ENCODE measurements at regions not wholly inside any gene's neighbourhood (a gene's known extent, or its start where the extent isn't known, plus 50 kb on each side); places are given as distances from the start of the nearest gene placed in this dataset.

DNA sequence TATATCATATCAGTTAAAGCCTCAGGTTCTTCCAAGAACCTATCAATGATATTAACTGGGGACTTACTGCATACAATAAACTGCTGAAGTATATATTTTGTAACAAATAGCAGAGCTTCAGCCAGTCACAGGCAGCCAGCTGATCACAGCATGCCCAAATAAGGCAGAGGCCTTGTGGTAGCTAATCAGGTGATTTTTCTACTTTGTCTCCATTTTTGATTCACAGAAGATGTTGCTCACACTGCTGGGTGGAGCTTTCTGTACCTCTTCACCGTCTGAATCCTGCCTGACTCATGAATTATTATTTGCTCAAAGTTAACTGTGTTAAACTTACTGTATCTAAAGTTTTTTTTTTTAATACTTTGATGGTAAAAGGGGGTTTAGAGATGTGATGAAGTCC, 357.4 kb downstream of the PSAT1 start:
- DNase-seq (ENCODE audit: insufficient read length, low spot score) (no peak), FAIRE-seq (no peak)

GRCh38 chr9:78663369-78663768, 366.4 kb downstream of the PSAT1 start:
- no peak for DNase-seq (ENCODE audit: insufficient read length, low spot score)
- FAIRE-seq = no peak

GRCh38 chr9:78664370-78664769, 367.4 kb downstream of the PSAT1 start:
- FAIRE-seq (no peak), DNase-seq (ENCODE audit: insufficient read length, low spot score) (no peak)

DNA sequence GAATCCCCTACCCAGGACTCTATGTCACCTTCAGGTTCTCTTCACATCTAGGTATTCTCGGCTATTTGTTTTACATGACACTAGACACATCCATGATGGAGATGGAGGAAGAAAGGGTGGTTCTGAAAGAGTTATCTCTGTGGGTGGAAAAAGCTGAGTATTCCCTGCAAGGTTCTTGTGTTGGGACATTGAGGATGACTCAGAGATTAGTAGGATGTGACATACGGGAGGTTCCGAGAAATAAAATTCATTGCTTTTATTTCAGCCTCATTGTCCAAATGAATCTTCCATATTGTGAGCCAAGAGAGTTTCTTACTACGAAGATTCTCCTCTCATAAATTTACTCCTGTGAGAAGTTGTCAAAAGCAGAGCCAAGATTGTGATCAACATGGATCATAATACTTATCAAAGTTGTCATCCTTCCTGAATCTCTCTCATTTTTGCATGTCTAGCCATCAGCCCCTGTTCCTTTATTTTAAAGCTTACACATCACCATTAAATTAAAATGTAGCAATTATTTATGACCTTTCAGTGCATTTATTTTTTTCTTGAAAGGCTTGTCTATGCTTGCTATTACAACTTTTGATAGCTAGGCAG, 370.0 kb downstream of the PSAT1 start:
- FAIRE-seq = no peak

DNA sequence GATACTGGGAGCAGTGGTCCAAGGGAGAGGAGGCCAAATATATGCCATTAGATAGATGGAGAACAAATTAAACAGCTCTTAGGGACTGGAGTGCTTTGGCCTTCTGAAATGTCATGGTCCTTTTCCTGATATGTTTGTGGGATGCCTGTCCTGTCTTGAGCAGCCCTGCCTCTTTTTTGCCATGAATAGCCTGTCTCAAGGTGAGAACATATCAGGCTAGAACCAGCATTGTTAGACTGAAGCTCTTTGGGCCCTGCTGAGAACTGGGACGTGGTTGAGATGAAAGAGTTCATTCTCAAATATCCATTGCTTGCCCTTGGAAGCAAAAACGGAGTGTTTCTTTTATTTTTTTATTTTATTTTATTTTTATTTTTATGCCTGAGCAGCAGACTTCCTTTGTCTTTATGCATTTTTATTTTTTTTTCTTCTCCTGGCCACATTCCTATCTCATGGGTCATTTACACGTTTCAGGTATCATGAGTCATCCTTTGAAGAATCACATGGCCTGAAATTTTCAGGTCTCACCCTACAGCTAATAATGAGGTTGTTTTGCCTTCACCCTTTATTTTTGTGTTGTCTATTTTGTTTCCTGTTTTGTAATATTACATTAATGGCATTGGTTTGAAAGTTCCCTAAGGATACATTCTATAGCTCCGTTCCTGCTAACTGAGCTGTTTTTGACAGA, 371.4 kb downstream of the PSAT1 start:
- DNase-seq (ENCODE audit: insufficient read length, low spot score) = no peak
- no peak for FAIRE-seq

More for the DNA sequence above, 370.0 kb downstream of the PSAT1 start:
- DNase-seq (ENCODE audit: insufficient read length, low spot score) = no peak

- no peak for FAIRE-seq
- DNase-seq (ENCODE audit: insufficient read length, low spot score) = no peak
Measured at GRCh38 chr9:78669591-78669990, 372.7 kb downstream of the PSAT1 start.

DNA sequence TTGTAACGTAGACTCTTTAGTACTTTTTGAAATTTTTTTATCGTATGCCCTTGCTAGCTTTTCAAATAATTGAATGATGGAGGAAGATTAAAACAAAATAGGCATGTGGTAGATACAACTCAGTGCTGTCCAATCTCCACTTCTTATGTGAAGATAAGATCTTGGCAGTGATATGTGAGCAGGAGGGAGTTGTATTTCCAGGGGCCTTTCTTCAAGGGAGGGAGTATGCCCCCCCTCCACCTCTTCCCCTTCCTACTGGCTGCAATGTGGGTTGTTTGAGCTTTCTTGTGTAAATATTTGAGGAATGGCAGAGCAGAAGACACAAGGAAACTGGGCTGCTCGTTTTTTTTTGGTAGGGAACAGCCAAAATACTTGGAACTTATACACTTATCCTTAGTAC, 374.9 kb downstream of the PSAT1 start:
- FAIRE-seq = no peak

DNA sequence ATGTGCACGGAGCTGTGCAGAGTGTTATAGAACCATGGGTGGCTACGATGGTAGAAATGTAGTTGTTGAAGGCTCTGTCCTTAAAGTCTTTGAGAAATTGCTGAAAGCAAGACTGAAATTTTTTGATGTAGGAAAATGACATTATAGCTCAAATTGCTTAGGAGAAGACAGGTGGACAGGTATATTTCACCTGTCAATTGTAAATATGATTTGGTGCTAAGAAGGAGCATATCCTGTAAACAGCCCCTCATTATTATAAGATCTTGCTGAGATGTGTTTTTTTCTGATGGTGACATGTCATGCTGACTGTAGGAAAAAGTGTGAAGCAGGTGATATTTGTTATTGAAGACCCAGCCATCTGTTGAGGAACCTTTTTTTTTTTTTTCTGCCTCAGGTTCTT, 377.9 kb downstream of the PSAT1 start:
- FAIRE-seq (no peak), DNase-seq (ENCODE audit: insufficient read length, low spot score) (no peak)

More for the DNA sequence above, 374.9 kb downstream of the PSAT1 start:
- no peak for DNase-seq (ENCODE audit: insufficient read length, low spot score)

- DNase-seq (ENCODE audit: insufficient read length, low spot score) (no peak), FAIRE-seq (no peak)
Measured at GRCh38 chr9:78676009-78676408, 379.1 kb downstream of the PSAT1 start.

DNA sequence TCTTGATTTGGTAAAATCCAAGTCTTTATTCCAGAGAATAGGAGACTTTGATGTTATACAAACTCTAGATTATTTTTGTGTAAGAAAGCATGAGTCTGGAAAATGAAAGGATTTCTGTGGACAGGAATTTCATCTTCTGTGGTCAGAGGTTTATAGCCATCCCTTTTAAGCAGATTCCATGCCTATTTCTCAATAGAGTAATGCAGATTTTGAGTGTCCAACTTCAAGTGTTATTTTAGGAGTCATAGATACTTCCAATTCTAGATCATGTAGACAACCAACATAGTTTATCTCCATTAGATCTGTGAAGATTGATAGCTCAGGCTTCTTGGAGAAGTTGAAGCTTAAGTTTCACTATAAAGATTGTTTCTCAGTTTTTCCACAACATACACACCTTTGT, 379.7 kb downstream of the PSAT1 start:
- DNase-seq (ENCODE audit: insufficient read length, low spot score) = no peak

DNA sequence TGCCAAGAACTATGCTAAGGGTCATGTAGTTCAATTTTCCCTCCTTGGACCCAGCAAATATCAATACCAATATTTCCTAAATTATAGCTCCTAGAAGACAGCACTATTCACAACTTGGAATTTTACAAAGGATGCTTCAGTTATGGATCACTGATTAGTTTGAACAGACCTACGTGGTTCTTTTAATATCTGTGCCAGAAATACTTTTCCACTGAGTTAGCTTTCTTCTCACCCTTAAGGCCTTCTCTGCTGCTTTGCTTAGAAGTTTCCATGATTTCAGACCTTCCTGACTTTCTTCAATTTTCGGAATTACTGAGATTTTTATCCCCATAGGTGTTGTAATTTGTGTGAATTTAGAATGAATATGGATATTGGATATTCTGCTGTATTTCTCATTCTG, 380.4 kb downstream of the PSAT1 start:
- DNase-seq (ENCODE audit: insufficient read length, low spot score) (no peak), FAIRE-seq (no peak)

More for the DNA sequence above, 379.7 kb downstream of the PSAT1 start:
- FAIRE-seq = no peak

DNA sequence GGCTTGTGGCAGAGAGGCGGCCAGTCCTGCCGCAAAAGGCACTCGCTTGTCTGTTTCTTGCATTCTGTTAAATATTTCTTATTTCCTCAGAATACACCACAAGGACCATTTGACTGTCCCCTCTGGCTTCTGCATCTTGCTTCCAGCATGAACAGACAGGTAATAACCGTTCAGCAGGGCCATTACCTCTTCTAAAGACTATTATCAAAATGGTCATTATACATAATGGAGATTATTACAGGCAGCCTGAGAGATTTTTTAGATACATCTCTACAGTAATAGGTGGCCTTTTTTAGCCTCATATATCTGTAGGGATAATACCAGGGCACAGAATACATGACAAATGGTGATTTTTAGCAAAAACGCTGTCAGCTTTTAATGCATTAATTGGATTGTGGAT, 382.0 kb downstream of the PSAT1 start:
- no peak for DNase-seq (ENCODE audit: insufficient read length, low spot score)
- FAIRE-seq = no peak

DNA sequence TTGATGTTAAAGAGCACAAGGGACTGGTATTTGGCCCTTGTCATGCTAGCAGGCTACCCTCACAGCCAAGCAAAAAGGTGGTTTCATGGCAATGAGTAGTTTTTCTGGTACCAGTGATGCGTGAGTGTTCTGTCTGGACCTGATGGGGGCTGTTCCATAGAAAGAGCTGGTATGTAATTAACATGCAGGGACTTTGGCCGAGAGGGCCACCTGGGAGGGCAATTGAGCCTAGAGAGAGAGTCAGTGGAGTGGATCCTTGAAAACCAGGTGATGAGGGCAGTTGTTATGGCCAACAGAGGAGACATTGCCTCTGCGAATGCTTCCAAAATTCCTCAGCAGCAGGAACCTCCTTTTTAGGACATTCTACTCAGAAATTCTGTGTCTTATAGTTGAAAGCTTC, 383.3 kb downstream of the PSAT1 start:
- DNase-seq (ENCODE audit: insufficient read length, low spot score) (no peak), FAIRE-seq (no peak)

DNA sequence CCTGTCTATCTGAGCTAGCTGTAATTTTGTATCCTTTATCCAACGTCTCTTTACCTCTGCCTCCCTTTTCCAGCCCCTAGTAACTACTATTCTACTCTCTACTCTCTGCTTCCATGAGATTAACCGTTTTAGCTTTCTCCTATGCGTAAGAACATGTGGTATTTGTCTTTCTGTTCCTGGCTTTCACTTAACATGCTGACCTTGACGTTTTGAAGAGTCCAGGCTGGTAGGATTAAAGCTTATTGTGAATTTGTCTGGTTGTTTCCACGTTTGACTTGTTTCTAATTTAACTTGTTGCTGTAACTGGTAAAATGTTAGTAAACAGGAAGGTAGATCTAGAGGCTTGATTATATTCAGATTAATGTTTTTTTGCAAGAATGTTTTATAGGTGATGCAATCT, 385.3 kb downstream of the PSAT1 start:
- FAIRE-seq = no peak

GRCh38 chr9:78685471-78685870, 388.5 kb downstream of the PSAT1 start:
- FAIRE-seq = no peak

More for the DNA sequence above, 385.3 kb downstream of the PSAT1 start:
- DNase-seq (ENCODE audit: insufficient read length, low spot score) = no peak

DNA sequence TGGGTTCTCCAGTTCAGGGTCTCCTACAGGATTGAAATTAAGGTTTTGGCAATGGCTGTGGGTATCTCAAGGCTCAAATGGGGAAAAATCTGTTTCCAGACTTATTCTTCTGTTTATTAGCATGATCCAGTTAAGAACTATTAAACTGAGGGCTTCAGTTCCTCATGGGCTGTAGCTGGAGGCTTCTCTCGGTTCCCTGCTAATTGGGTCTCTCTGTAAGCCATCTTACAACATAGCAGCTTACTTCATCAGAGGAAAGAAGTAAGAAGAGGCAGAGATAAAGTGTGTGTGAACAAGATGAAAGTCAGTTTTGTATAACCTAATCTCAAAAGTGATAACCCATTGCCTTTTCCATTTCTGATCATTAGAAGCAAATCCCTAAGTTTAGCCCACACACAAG, 391.9 kb downstream of the PSAT1 start:
- no peak for DNase-seq (ENCODE audit: insufficient read length, low spot score)
- no peak for FAIRE-seq

More at GRCh38 chr9:78685471-78685870, 388.5 kb downstream of the PSAT1 start:
- no peak for DNase-seq (ENCODE audit: insufficient read length, low spot score)

DNA sequence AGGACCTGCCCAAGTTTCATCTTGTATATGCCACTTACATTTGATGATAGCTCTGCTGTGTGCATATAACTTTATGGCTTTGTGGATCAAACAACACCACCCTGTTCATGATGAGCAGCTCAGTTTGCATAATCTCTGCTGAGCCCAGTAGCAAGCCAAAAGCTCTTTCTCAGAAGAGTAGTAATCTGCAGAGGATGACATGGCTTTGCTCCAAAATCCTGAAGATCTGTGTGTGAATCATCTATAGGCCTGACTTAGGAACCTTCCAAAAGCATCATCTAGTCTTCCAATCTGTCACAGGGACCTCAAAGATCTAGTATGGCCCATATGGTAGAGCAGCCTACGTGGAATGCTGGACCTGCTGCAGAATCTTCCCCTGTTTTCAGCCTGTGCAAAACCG, 394.6 kb downstream of the PSAT1 start:
- FAIRE-seq = no peak
- DNase-seq (ENCODE audit: insufficient read length, low spot score) = no peak

- FAIRE-seq (no peak), DNase-seq (ENCODE audit: insufficient read length, low spot score) (no peak)
Measured at GRCh38 chr9:78692871-78693270, 395.9 kb downstream of the PSAT1 start.

DNA sequence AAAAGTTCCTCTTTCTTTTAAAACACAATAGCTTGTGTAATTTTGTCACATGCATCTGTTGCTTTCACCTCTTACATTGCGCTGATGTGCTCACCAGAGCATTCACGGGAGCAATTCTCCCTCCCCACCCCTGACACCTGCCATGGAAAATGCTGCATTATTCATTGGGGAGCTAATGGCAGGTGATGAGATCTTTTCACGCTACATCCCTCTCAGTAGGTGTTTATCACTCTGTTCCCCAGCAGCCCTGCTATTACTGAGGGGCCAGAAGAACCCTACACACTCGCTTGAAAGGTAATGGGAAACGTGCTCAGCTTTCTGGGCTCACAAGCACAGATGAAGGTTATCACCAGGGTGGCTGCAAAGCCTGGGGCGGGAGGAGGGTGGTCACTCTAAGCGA, 398.0 kb downstream of the PSAT1 start:
- FAIRE-seq = no peak

GRCh38 chr9:78695519-78695918, 398.6 kb downstream of the PSAT1 start:
- FAIRE-seq (no peak), DNase-seq (ENCODE audit: insufficient read length, low spot score) (no peak)

More for the DNA sequence above, 398.0 kb downstream of the PSAT1 start:
- DNase-seq (ENCODE audit: insufficient read length, low spot score) = no peak

DNA sequence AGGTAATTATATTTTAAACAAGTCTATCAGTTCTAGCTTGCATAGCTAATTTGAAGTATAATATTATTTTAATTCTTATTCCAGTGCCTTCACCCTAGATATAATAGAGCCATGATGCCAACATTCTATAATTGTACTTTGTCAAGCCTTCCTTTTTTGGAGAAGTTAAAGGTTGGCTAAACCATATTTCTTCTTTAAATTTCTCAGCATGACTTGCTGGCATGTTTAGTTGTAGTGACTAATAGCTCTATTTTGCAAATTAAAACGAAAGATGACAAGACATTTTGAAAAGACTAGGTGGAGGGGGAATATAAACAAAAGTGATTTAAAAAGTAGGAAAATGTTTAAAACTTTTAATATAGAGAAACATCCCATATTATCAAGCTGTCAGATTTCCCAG, 400.7 kb downstream of the PSAT1 start:
- DNase-seq (ENCODE audit: insufficient read length, low spot score) = no peak

GRCh38 chr9:78698371-78698770, 401.4 kb downstream of the PSAT1 start:
- DNase-seq (ENCODE audit: insufficient read length, low spot score) = no peak

More for the DNA sequence above, 400.7 kb downstream of the PSAT1 start:
- FAIRE-seq = no peak

More at GRCh38 chr9:78698371-78698770, 401.4 kb downstream of the PSAT1 start:
- no peak for FAIRE-seq

All from HTR-8/SVneo (cell line).